ENCODE measurements at regions not wholly inside any gene's neighbourhood (a gene's known extent, or its start where the extent isn't known, plus 50 kb on each side); places are given as distances from the start of the nearest gene placed in this dataset.

GRCh38 chr6:149234051-149234962 is 83.2 kb upstream of the TAB2 start:
- no peak overlapping the region for H3K4me3 ChIP-seq (ENCODE audit: low read length)

GRCh38 chr6:149235130-149235561 is 82.4 kb upstream of the TAB2 start:
- no peak overlapping the region for H3K9ac ChIP-seq (ENCODE audit: low read length)

More at GRCh38 chr6:149234051-149234962, 83.2 kb upstream of the TAB2 start:
- Histone ChIP-seq H3K4me1 (ENCODE audit: low read length) (no peaks in the 10 kb centered on the region), H3K27ac (ENCODE audit: low read length) (no peak overlapping the region), H3K9me2 (replicated peaks; ENCODE audit: insufficient read depth, low read length) (no peaks in the 10 kb centered on the region), H3K9me3 (ENCODE audit: low read length) (no peaks in the 10 kb centered on the region), H3K9ac (ENCODE audit: low read length) (no peak overlapping the region), H4K20me1 (ENCODE audit: insufficient read depth, low read depth, low read length) (no peaks in the 10 kb centered on the region), H3K79me2 (ENCODE audit: low read length) (no peaks in the 10 kb centered on the region), H3K4me2 (ENCODE audit: low read depth, low read length, poor library complexity, severe bottlenecking) (no peak overlapping the region), H2AFZ (ENCODE audit: low read length) (no peak overlapping the region), H3K36me3 (ENCODE audit: insufficient read depth, low read length) (no peaks in the 10 kb centered on the region), H3K27me3 (ENCODE audit: low read length) (no peaks in the 10 kb centered on the region)
- no peak for DNase-seq

GRCh38 chr6:149236589-149236988 is 80.9 kb upstream of the TAB2 start:
- H3K9ac ChIP-seq (ENCODE audit: low read length), result no peak overlapping the region
- no peak overlapping the region for H3K4me2 ChIP-seq (ENCODE audit: low read depth, low read length, poor library complexity, severe bottlenecking)
- H3K9me2 ChIP-seq (replicated peaks; ENCODE audit: insufficient read depth, low read length), result no peaks in the 10 kb centered on the region
- H3K27ac ChIP-seq (ENCODE audit: low read length), result no peak overlapping the region
- no peak overlapping the region for H2AFZ ChIP-seq (ENCODE audit: low read length)
- H3K79me2 ChIP-seq (ENCODE audit: low read length), result no peaks in the 10 kb centered on the region
- H3K27me3 ChIP-seq (ENCODE audit: low read length), result no peaks in the 10 kb centered on the region
- no peaks in the 10 kb centered on the region for H4K20me1 ChIP-seq (ENCODE audit: insufficient read depth, low read depth, low read length)
- H3K4me1 ChIP-seq (ENCODE audit: low read length), result no peaks in the 10 kb centered on the region
- H3K9me3 ChIP-seq (ENCODE audit: low read length), result no peaks in the 10 kb centered on the region
- H3K36me3 ChIP-seq (ENCODE audit: insufficient read depth, low read length), result no peaks in the 10 kb centered on the region
- no peak for DNase-seq
- no peak overlapping the region for H3K4me3 ChIP-seq (ENCODE audit: low read length)

More at GRCh38 chr6:149235130-149235561, 82.4 kb upstream of the TAB2 start:
- no peak overlapping the region for H3K4me2 ChIP-seq (ENCODE audit: low read depth, low read length, poor library complexity, severe bottlenecking)
- no peaks in the 10 kb centered on the region for H3K4me1 ChIP-seq (ENCODE audit: low read length)
- no peaks in the 10 kb centered on the region for H3K79me2 ChIP-seq (ENCODE audit: low read length)
- H3K9me2 ChIP-seq (replicated peaks; ENCODE audit: insufficient read depth, low read length), result no peaks in the 10 kb centered on the region
- H3K27me3 ChIP-seq (ENCODE audit: low read length), result no peaks in the 10 kb centered on the region
- H3K36me3 ChIP-seq (ENCODE audit: insufficient read depth, low read length), result no peaks in the 10 kb centered on the region
- H3K4me3 ChIP-seq (ENCODE audit: low read length), result no peak overlapping the region
- no peaks in the 10 kb centered on the region for H4K20me1 ChIP-seq (ENCODE audit: insufficient read depth, low read depth, low read length)
- no peak overlapping the region for H3K27ac ChIP-seq (ENCODE audit: low read length)
- no peaks in the 10 kb centered on the region for H3K9me3 ChIP-seq (ENCODE audit: low read length)
- H2AFZ ChIP-seq (ENCODE audit: low read length), result no peak overlapping the region
- no peak for DNase-seq

- Histone ChIP-seq H3K4me1 (ENCODE audit: low read length) (no peaks in the 10 kb centered on the region), H3K36me3 (ENCODE audit: insufficient read depth, low read length) (no peaks in the 10 kb centered on the region), H3K27me3 (ENCODE audit: low read length) (no peaks in the 10 kb centered on the region), H3K79me2 (ENCODE audit: low read length) (no peaks in the 10 kb centered on the region), H3K9me3 (ENCODE audit: low read length) (no peaks in the 10 kb centered on the region), H3K27ac (ENCODE audit: low read length) (no peak overlapping the region), H3K4me2 (ENCODE audit: low read depth, low read length, poor library complexity, severe bottlenecking) (no peak overlapping the region), H4K20me1 (ENCODE audit: insufficient read depth, low read depth, low read length) (no peaks in the 10 kb centered on the region), H3K4me3 (ENCODE audit: low read length) (no peak overlapping the region), H2AFZ (ENCODE audit: low read length) (no peak overlapping the region), H3K9ac (ENCODE audit: low read length) (no peak overlapping the region), H3K9me2 (replicated peaks; ENCODE audit: insufficient read depth, low read length) (no peaks in the 10 kb centered on the region)
- peak; percentile 51 for DNase-seq
Measured at GRCh38 chr6:149237464-149237863, 80.0 kb upstream of the TAB2 start.

GRCh38 chr6:149239573-149240209 is 77.8 kb upstream of the TAB2 start:
- no peak for DNase-seq
- Histone ChIP-seq H3K4me1 (ENCODE audit: low read length) (no peaks in the 10 kb centered on the region), H2AFZ (ENCODE audit: low read length) (no peak overlapping the region), H3K9me3 (ENCODE audit: low read length) (no peaks in the 10 kb centered on the region), H3K9ac (ENCODE audit: low read length) (no peak overlapping the region), H3K27me3 (ENCODE audit: low read length) (no peaks in the 10 kb centered on the region), H4K20me1 (ENCODE audit: insufficient read depth, low read depth, low read length) (no peaks in the 10 kb centered on the region), H3K36me3 (ENCODE audit: insufficient read depth, low read length) (no peaks in the 10 kb centered on the region), H3K79me2 (ENCODE audit: low read length) (no peaks in the 10 kb centered on the region), H3K27ac (ENCODE audit: low read length) (no peak overlapping the region), H3K4me3 (ENCODE audit: low read length) (no peak overlapping the region), H3K9me2 (replicated peaks; ENCODE audit: insufficient read depth, low read length) (no peaks in the 10 kb centered on the region), H3K4me2 (ENCODE audit: low read depth, low read length, poor library complexity, severe bottlenecking) (no peak overlapping the region)

- Histone ChIP-seq H3K36me3 (ENCODE audit: insufficient read depth, low read length) (no peaks in the 10 kb centered on the region), H3K9ac (ENCODE audit: low read length) (no peak overlapping the region), H3K4me3 (ENCODE audit: low read length) (no peak overlapping the region), H3K9me2 (replicated peaks; ENCODE audit: insufficient read depth, low read length) (no peaks in the 10 kb centered on the region), H3K79me2 (ENCODE audit: low read length) (no peaks in the 10 kb centered on the region), H3K27ac (ENCODE audit: low read length) (no peak overlapping the region), H2AFZ (ENCODE audit: low read length) (no peak overlapping the region), H3K27me3 (ENCODE audit: low read length) (no peaks in the 10 kb centered on the region), H3K9me3 (ENCODE audit: low read length) (no peaks in the 10 kb centered on the region), H4K20me1 (ENCODE audit: insufficient read depth, low read depth, low read length) (no peaks in the 10 kb centered on the region), H3K4me2 (ENCODE audit: low read depth, low read length, poor library complexity, severe bottlenecking) (no peak overlapping the region), H3K4me1 (ENCODE audit: low read length) (no peaks in the 10 kb centered on the region)
- DNase-seq, result no peak
Measured at GRCh38 chr6:149242883-149243282, 74.6 kb upstream of the TAB2 start.

- Histone ChIP-seq H3K9ac (ENCODE audit: low read length) (no peak overlapping the region), H2AFZ (ENCODE audit: low read length) (no peak overlapping the region), H3K4me2 (ENCODE audit: low read depth, low read length, poor library complexity, severe bottlenecking) (no peak overlapping the region), H3K4me1 (ENCODE audit: low read length) (no peaks in the 10 kb centered on the region), H3K27me3 (ENCODE audit: low read length) (no peaks in the 10 kb centered on the region), H3K36me3 (ENCODE audit: insufficient read depth, low read length) (no peaks in the 10 kb centered on the region), H3K27ac (ENCODE audit: low read length) (no peak overlapping the region), H3K4me3 (ENCODE audit: low read length) (no peak overlapping the region), H3K9me2 (replicated peaks; ENCODE audit: insufficient read depth, low read length) (no peaks in the 10 kb centered on the region), H4K20me1 (ENCODE audit: insufficient read depth, low read depth, low read length) (no peaks in the 10 kb centered on the region), H3K79me2 (ENCODE audit: low read length) (no peaks in the 10 kb centered on the region), H3K9me3 (ENCODE audit: low read length) (no peaks in the 10 kb centered on the region)
- no peak for DNase-seq
Measured at GRCh38 chr6:149244105-149244504, 73.4 kb upstream of the TAB2 start.

- no peaks in the 10 kb centered on the region for H3K27me3 ChIP-seq (ENCODE audit: low read length)
- no peaks in the 10 kb centered on the region for H3K9me2 ChIP-seq (replicated peaks; ENCODE audit: insufficient read depth, low read length)
- H3K4me1 ChIP-seq (ENCODE audit: low read length), result no peaks in the 10 kb centered on the region
- no peak for DNase-seq
- H3K27ac ChIP-seq (ENCODE audit: low read length), result no peak overlapping the region
- H3K36me3 ChIP-seq (ENCODE audit: insufficient read depth, low read length), result no peaks in the 10 kb centered on the region
- 0 out of 2 replicates have a peak overlapping the region, but pooled peaks have one; percentile 9 for H2AFZ ChIP-seq (ENCODE audit: low read length)
- H3K9ac ChIP-seq (ENCODE audit: low read length), result no peak overlapping the region
- no peak overlapping the region for H3K4me3 ChIP-seq (ENCODE audit: low read length)
- H3K9me3 ChIP-seq (ENCODE audit: low read length), result no peaks in the 10 kb centered on the region
- no peaks in the 10 kb centered on the region for H4K20me1 ChIP-seq (ENCODE audit: insufficient read depth, low read depth, low read length)
- no peak overlapping the region for H3K4me2 ChIP-seq (ENCODE audit: low read depth, low read length, poor library complexity, severe bottlenecking)
- no peaks in the 10 kb centered on the region for H3K79me2 ChIP-seq (ENCODE audit: low read length)
Measured at GRCh38 chr6:149246691-149247384, 70.7 kb upstream of the TAB2 start.

Measured in Karpas-422 (cell line).